Pancreas (tissue), 10 donors: ENCODE measurements at regions not wholly inside any gene's neighbourhood (a gene's known extent, or its start where the extent isn't known, plus 50 kb on each side); places are given as distances from the start of the nearest gene placed in this dataset.

ENCODE experiments used
- ATAC-seq, 4 donors: fragments of 200-7000 bp; cut with Tn5 transposase; one replicate each; pipeline versions ENCODE4 v1.8.0 to v1.9.1; 2020; ENCODE audit warnings: mild to moderate bottlenecking in 4 of 4, moderate library complexity in 4 of 4
- DNase-seq, 6 donors: peaks; one replicate each; pipeline ENCODE4 v3.0.0-alpha.2; 2020
- FAIRE-seq: peaks from 2 replicates; lab custom pipeline; 2012; peaks lifted over from hg19 to GRCh38; lab: Jason Lieb, UNC
- H3K27ac ChIP-seq, 4 donors: fragments of 200-600 bp; sonication (generic); 1 replicate in 3 of 4; 2 replicates in 1 of 4; pipeline versions ENCODE4 v1.5.0 to v1.8.0; 2020
- H3K27me3 ChIP-seq, 4 donors: fragments of 200-600 bp; one replicate each; pipeline ENCODE4 v1.8.0; 2021
- H3K36me3 ChIP-seq, 3 donors: fragments of 200-600 bp; sonication (generic) in 1 of 3; one replicate each; pipeline versions ENCODE4 v1.5.0 to v1.8.0; 2020 to 2021
- H3K4me1 ChIP-seq, 3 donors: fragments of 200-600 bp; one replicate each; pipeline ENCODE4 v1.8.0; 2021
- H3K4me3 ChIP-seq, 4 donors: fragments of 200-600 bp; sonication (generic) in 2 of 4; one replicate each; pipeline versions ENCODE4 v1.5.0 to v1.8.0; 2020 to 2021
- H3K9me3 ChIP-seq, 4 donors: fragments of 200-600 bp; one replicate each; pipeline ENCODE4 v1.8.0; 2021
- CTCF ChIP-seq, 4 donors: fragments of 200-600 bp; sonication (generic) in 3 of 4; IDR thresholded peaks; one replicate each; pipeline versions ENCODE4 v1.5.0 to v1.8.0; 2021; ENCODE audit warnings: antibody characterized with exemption in 4 of 4
- WGBS, 2 donors: extraction: QIAGEN DNeasy Blood & Tissue Kit; methylation state at CpG; one replicate each; pipeline ENCODE4 v1.1.7; 2013; 5-methylcytosine and 5-hydroxymethylcytosine counted together
- intact Hi-C, 3 donors: fragments of 100-400 bp; cut with DNase I; formaldehyde crosslinking; loops; one replicate each; pipeline versions ENCODE4 v1.11.1 to v1.14.2; 2022
- donor health status: healthy with polysubstance abuse.
- donor health status: DM: no; HTN: no; CAD: no; lungs with moderate emphysema.
- donor health status: DM: no; HTN: no; CAD: no.
- donor health status: control.
- donor health status: control.
- donor health status: Bipolar disorder and iron deficiency.
- donor health status: DM: yes; HTN: yes; CAD: no.
- donor health status: DM: no; HTN: no; CAD: no.
- donor health status: DM: no; HTN: no; CAD: no.
- donor health status: DM: yes; HTN: yes; CAD: no.

- FAIRE-seq (no peak), ATAC-seq (no peak), DNase-seq (no peak)
- intact Hi-C loops = no loop called here
- no peaks in the 10 kb centered on the region for H3K36me3 ChIP-seq
- no peak for TF ChIP-seq CTCF (IDR thresholded peaks at IDR 0.05)
- H3K9me3 ChIP-seq = no peaks in the 10 kb centered on the region
- H3K4me3 ChIP-seq = no peak overlapping the region
- H3K27me3 ChIP-seq = no peaks in the 10 kb centered on the region
- H3K27ac ChIP-seq = peak overlapping the region; percentile 46 to 89 (median 65)
- WGBS, 2 donors = 42 to 52% methylated on average over 6 of the region's 6 CpGs
- H3K4me1 ChIP-seq = peaks cover 68 to 81% (median 77%) of the 10 kb centered on the region in 3 donors
Measured at GRCh38 chr12:92544322-92544721, 158.5 kb upstream of the PLEKHG7 start.

- intact Hi-C loops = no loop called here
- Histone ChIP-seq H3K4me3 (no peak overlapping the region), H3K9me3 (no peaks in the 10 kb centered on the region), H3K27ac (peak overlapping the region; percentile 46 to 89 (median 65)), H3K27me3 (no peaks in the 10 kb centered on the region), H3K4me1 (peaks cover 71 to 85% (median 82%) of the 10 kb centered on the region in 3 donors), H3K36me3 (no peaks in the 10 kb centered on the region)
- TF ChIP-seq CTCF (IDR thresholded peaks at IDR 0.05) = no peak
- ATAC-seq (peak in 3 of 4 donors; percentile 8 to 30 (median 13)), FAIRE-seq (no peak), DNase-seq (no peak)
- 18 to 19% methylated on average over 4 of the region's 4 CpGs for WGBS, 2 donors
Measured at GRCh38 chr12:92543840-92544239, 158.9 kb upstream of the PLEKHG7 start.

- Histone ChIP-seq H3K9me3 (no peaks in the 10 kb centered on the region), H3K4me3 (no peak overlapping the region), H3K4me1 (peaks cover 75 to 89% (median 85%) of the 10 kb centered on the region in 3 donors), H3K27me3 (no peaks in the 10 kb centered on the region), H3K27ac (peak overlapping the region; percentile 57 to 89 (median 72)), H3K36me3 (no peaks in the 10 kb centered on the region)
- ATAC-seq (peak; percentile 47 to 66 (median 62)), FAIRE-seq (no peak), DNase-seq (peak in 3 of 6 donors; percentile 67 to 83 (median 77))
- WGBS, 2 donors = 0 to 5% methylated on average over 1 of the region's 1 CpG
- no peak for TF ChIP-seq CTCF (IDR thresholded peaks at IDR 0.05)
- intact Hi-C loops = no loop called here
Measured at GRCh38 chr12:92543359-92543758, 159.4 kb upstream of the PLEKHG7 start.

- Histone ChIP-seq H3K9me3 (no peaks in the 10 kb centered on the region), H3K27me3 (no peaks in the 10 kb centered on the region), H3K27ac (peak overlapping the region in 3 of 4 donors; percentile 65 to 81 (median 72)), H3K4me1 (peaks cover 61 to 75% (median 69%) of the 10 kb centered on the region in 3 donors), H3K36me3 (no peaks in the 10 kb centered on the region), H3K4me3 (no peak overlapping the region)
- no peak for DNase-seq
- intact Hi-C loops = no loop called here
- WGBS, 2 donors = 79 to 82% methylated on average over 2 of the region's 2 CpGs
- TF ChIP-seq CTCF (IDR thresholded peaks at IDR 0.05) = no peak
- no peak for ATAC-seq
- no peak for FAIRE-seq
Measured at GRCh38 chr12:92541731-92542130, 161.1 kb upstream of the PLEKHG7 start.

GRCh38 chr12:92540782-92541423 lies 161.9 kb upstream of the PLEKHG7 start:
- WGBS, 2 donors = 63 to 66% methylated on average over 3 of the region's 3 CpGs
- Histone ChIP-seq H3K4me1 (peaks cover 61 to 72% (median 61%) of the 10 kb centered on the region in 3 donors), H3K27me3 (no peaks in the 10 kb centered on the region), H3K27ac (peak overlapping the region; percentile 56 to 81 (median 68)), H3K9me3 (no peaks in the 10 kb centered on the region), H3K36me3 (no peaks in the 10 kb centered on the region), H3K4me3 (no peak overlapping the region)
- DNase-seq (no peak), FAIRE-seq (no peak), ATAC-seq (no peak)
- no peak for TF ChIP-seq CTCF (IDR thresholded peaks at IDR 0.05)
- intact Hi-C loops = no loop called here
